Loucy (cell line): ENCODE measurements at regions not wholly inside any gene's neighbourhood (a gene's known extent, or its start where the extent isn't known, plus 50 kb on each side); places are given as distances from the start of the nearest gene placed in this dataset.

Experiments
- CTCF ChIP-seq: fragments of 200-600 bp; sonication (generic); conservative IDR thresholded peaks from 2 replicates; pipeline ENCODE4 v1.5.1; 2014; ENCODE audit warnings: mild to moderate bottlenecking, antibody characterized with exemption, low read length
- EZH2phosphoT487 ChIP-seq: fragments of 200-600 bp; IDR thresholded peaks from 2 replicates; pipeline ENCODE4 v1.6.1; 2018; ENCODE audit warnings: antibody characterized with exemption, mild to moderate bottlenecking, moderate library complexity, borderline replicate concordance

GRCh38 chr17:77315010-77315409 is 174.2 kb downstream of the SEC14L1 start:
- no peak for TF ChIP-seq CTCF
- no peak for TF ChIP-seq EZH2phosphoT487
